ENCODE measurements at regions not wholly inside any gene's neighbourhood (a gene's known extent, or its start where the extent isn't known, plus 50 kb on each side); places are given as distances from the start of the nearest gene placed in this dataset.

DNA sequence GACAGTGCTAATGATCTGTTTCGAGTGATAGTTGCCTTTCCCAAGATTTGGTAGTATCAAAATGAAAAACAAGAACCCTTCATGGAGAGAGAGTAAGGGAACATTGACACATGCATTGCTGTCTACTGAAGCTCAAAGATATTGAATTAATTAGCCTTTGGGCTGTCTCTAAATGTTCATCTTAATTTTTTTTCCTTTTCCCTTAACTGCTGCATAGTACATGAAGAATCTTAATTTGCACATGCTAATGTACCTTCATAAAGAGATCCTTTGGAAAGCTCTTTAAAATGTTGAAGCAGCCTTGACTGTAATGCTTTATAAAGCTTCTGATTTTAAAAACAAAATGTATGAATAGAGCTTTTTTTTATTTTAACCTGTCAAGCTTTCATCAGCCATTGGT, 452.2 kb downstream of the TUSC7 start:
- TF ChIP-seq, protein P1, sequence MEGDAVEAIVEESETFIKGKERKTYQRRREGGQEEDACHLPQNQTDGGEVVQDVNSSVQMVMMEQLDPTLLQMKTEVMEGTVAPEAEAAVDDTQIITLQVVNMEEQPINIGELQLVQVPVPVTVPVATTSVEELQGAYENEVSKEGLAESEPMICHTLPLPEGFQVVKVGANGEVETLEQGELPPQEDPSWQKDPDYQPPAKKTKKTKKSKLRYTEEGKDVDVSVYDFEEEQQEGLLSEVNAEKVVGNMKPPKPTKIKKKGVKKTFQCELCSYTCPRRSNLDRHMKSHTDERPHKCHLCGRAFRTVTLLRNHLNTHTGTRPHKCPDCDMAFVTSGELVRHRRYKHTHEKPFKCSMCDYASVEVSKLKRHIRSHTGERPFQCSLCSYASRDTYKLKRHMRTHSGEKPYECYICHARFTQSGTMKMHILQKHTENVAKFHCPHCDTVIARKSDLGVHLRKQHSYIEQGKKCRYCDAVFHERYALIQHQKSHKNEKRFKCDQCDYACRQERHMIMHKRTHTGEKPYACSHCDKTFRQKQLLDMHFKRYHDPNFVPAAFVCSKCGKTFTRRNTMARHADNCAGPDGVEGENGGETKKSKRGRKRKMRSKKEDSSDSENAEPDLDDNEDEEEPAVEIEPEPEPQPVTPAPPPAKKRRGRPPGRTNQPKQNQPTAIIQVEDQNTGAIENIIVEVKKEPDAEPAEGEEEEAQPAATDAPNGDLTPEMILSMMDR (IDR thresholded peaks at IDR 0.05; ENCODE audit: low read depth, low read length), result no peak
- TF ChIP-seq POLR2A (IDR thresholded peaks at IDR 0.05; ENCODE audit: extremely low read depth, insufficient read length), result no peak
- TF ChIP-seq, protein P2, sequence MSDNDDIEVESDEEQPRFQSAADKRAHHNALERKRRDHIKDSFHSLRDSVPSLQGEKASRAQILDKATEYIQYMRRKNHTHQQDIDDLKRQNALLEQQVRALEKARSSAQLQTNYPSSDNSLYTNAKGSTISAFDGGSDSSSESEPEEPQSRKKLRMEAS (IDR thresholded peaks at IDR 0.05; ENCODE audit: low read depth, low read length), result no peak
